ENCODE measurements at regions not wholly inside any gene's neighbourhood (a gene's known extent, or its start where the extent isn't known, plus 50 kb on each side); places are given as distances from the start of the nearest gene placed in this dataset.
"Not testable (repeated sequence)": the region's sequence is repeated elsewhere in the genome, so short reads cannot be mapped to it uniquely, and the experiment has no call there.

GRCh38 chr3:20975188-20975651 lies 775.8 kb downstream of the ZNF385D start (continued):
- TF ChIP-seq, protein P1, sequence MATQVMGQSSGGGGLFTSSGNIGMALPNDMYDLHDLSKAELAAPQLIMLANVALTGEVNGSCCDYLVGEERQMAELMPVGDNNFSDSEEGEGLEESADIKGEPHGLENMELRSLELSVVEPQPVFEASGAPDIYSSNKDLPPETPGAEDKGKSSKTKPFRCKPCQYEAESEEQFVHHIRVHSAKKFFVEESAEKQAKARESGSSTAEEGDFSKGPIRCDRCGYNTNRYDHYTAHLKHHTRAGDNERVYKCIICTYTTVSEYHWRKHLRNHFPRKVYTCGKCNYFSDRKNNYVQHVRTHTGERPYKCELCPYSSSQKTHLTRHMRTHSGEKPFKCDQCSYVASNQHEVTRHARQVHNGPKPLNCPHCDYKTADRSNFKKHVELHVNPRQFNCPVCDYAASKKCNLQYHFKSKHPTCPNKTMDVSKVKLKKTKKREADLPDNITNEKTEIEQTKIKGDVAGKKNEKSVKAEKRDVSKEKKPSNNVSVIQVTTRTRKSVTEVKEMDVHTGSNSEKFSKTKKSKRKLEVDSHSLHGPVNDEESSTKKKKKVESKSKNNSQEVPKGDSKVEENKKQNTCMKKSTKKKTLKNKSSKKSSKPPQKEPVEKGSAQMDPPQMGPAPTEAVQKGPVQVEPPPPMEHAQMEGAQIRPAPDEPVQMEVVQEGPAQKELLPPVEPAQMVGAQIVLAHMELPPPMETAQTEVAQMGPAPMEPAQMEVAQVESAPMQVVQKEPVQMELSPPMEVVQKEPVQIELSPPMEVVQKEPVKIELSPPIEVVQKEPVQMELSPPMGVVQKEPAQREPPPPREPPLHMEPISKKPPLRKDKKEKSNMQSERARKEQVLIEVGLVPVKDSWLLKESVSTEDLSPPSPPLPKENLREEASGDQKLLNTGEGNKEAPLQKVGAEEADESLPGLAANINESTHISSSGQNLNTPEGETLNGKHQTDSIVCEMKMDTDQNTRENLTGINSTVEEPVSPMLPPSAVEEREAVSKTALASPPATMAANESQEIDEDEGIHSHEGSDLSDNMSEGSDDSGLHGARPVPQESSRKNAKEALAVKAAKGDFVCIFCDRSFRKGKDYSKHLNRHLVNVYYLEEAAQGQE (IDR thresholded peaks at IDR 0.05; ENCODE audit: borderline replicate concordance) = no peak

GRCh38 chr3:20974396-20974795 lies 776.6 kb downstream of the ZNF385D start:
- H3K9me3 ChIP-seq (ENCODE audit: low read length) = no peaks in the 10 kb centered on the region
- no peaks in the 10 kb centered on the region for H3K36me3 ChIP-seq (ENCODE audit: insufficient read depth, low read length)
- no peak overlapping the region for H3K9ac ChIP-seq (ENCODE audit: low read length)
- no peak overlapping the region for H2AFZ ChIP-seq (ENCODE audit: low read depth, low read length)
- no peaks in the 10 kb centered on the region for H4K20me1 ChIP-seq (ENCODE audit: insufficient read depth)
- no peak overlapping the region for H3K4me2 ChIP-seq (ENCODE audit: low read length)
- TF ChIP-seq POLR2AphosphoS5 (IDR thresholded peaks at IDR 0.05) (no peak), TAF1 (IDR thresholded peaks at IDR 0.05; ENCODE audit: low read depth) (no peak), RAD21 (conservative IDR thresholded peaks at IDR 0.05) (no peak), EZH2 (IDR thresholded peaks at IDR 0.05; ENCODE audit: borderline replicate concordance, insufficient read depth, low read length, poor library complexity, severe bottlenecking) (no peak), EP300 (conservative IDR thresholded peaks at IDR 0.05; ENCODE audit: poor library complexity, severe bottlenecking) (no peak)
- TF ChIP-seq, protein P1 (IDR thresholded peaks at IDR 0.05; ENCODE audit: borderline replicate concordance) = no peak
- TF ChIP-seq, protein P2, sequence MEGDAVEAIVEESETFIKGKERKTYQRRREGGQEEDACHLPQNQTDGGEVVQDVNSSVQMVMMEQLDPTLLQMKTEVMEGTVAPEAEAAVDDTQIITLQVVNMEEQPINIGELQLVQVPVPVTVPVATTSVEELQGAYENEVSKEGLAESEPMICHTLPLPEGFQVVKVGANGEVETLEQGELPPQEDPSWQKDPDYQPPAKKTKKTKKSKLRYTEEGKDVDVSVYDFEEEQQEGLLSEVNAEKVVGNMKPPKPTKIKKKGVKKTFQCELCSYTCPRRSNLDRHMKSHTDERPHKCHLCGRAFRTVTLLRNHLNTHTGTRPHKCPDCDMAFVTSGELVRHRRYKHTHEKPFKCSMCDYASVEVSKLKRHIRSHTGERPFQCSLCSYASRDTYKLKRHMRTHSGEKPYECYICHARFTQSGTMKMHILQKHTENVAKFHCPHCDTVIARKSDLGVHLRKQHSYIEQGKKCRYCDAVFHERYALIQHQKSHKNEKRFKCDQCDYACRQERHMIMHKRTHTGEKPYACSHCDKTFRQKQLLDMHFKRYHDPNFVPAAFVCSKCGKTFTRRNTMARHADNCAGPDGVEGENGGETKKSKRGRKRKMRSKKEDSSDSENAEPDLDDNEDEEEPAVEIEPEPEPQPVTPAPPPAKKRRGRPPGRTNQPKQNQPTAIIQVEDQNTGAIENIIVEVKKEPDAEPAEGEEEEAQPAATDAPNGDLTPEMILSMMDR (IDR thresholded peaks at IDR 0.05; ENCODE audit: poor library complexity, severe bottlenecking) = no peak
- H3K4me3 ChIP-seq (ENCODE audit: low read length) = no peak overlapping the region
- H3K27me3 ChIP-seq (ENCODE audit: insufficient read depth, low read depth, low read length) = no peaks in the 10 kb centered on the region
- H3K9me2 ChIP-seq (ENCODE audit: insufficient read depth, low read length) = no peaks in the 10 kb centered on the region
- H3F3A ChIP-seq (ENCODE audit: insufficient read depth, low read length, poor library complexity, severe bottlenecking) = no peaks in the 10 kb centered on the region
- H3K79me2 ChIP-seq (replicated peaks; ENCODE audit: insufficient read depth, low read length) = no peaks in the 10 kb centered on the region
- no peak overlapping the region for H3K27ac ChIP-seq (ENCODE audit: low read length)

- H3K9me3 ChIP-seq (ENCODE audit: low read length); H2AFZ ChIP-seq (ENCODE audit: low read depth, low read length); H3K27ac ChIP-seq (ENCODE audit: low read length); H3K4me3 ChIP-seq (ENCODE audit: low read length); H3K36me3 ChIP-seq (ENCODE audit: insufficient read depth, low read length); H3K9me2 ChIP-seq (ENCODE audit: insufficient read depth, low read length); H3K27me3 ChIP-seq (ENCODE audit: insufficient read depth, low read depth, low read length); H4K20me1 ChIP-seq (ENCODE audit: insufficient read depth); H3K79me2 ChIP-seq (replicated peaks; ENCODE audit: insufficient read depth, low read length); H3K9ac ChIP-seq (ENCODE audit: low read length); H3F3A ChIP-seq (ENCODE audit: insufficient read depth, low read length, poor library complexity, severe bottlenecking); H3K4me2 ChIP-seq (ENCODE audit: low read length): not testable (repeated sequence)
Observed at GRCh38 chr3:20970807-20971206, 780.2 kb downstream of the ZNF385D start.

GRCh38 chr3:20967485-20967884 lies 781.5 kb upstream of the SGO1 start:
- not testable (repeated sequence) for H3F3A ChIP-seq (ENCODE audit: insufficient read depth, low read length, poor library complexity, severe bottlenecking); H3K9me2 ChIP-seq (ENCODE audit: insufficient read depth, low read length); H3K36me3 ChIP-seq (ENCODE audit: insufficient read depth, low read length); H3K79me2 ChIP-seq (replicated peaks; ENCODE audit: insufficient read depth, low read length); H3K27ac ChIP-seq (ENCODE audit: low read length); H3K9ac ChIP-seq (ENCODE audit: low read length); H3K4me2 ChIP-seq (ENCODE audit: low read length); H3K27me3 ChIP-seq (ENCODE audit: insufficient read depth, low read depth, low read length); H4K20me1 ChIP-seq (ENCODE audit: insufficient read depth); H2AFZ ChIP-seq (ENCODE audit: low read depth, low read length); H3K9me3 ChIP-seq (ENCODE audit: low read length); H3K4me3 ChIP-seq (ENCODE audit: low read length)

All from neural cell (in vitro differentiated cells).